ENCODE measurements at regions not wholly inside any gene's neighbourhood (a gene's known extent, or its start where the extent isn't known, plus 50 kb on each side); places are given as distances from the start of the nearest gene placed in this dataset.
"Not testable (repeated sequence)": the region's sequence is repeated elsewhere in the genome, so short reads cannot be mapped to it uniquely, and the experiment has no call there.

DNA sequence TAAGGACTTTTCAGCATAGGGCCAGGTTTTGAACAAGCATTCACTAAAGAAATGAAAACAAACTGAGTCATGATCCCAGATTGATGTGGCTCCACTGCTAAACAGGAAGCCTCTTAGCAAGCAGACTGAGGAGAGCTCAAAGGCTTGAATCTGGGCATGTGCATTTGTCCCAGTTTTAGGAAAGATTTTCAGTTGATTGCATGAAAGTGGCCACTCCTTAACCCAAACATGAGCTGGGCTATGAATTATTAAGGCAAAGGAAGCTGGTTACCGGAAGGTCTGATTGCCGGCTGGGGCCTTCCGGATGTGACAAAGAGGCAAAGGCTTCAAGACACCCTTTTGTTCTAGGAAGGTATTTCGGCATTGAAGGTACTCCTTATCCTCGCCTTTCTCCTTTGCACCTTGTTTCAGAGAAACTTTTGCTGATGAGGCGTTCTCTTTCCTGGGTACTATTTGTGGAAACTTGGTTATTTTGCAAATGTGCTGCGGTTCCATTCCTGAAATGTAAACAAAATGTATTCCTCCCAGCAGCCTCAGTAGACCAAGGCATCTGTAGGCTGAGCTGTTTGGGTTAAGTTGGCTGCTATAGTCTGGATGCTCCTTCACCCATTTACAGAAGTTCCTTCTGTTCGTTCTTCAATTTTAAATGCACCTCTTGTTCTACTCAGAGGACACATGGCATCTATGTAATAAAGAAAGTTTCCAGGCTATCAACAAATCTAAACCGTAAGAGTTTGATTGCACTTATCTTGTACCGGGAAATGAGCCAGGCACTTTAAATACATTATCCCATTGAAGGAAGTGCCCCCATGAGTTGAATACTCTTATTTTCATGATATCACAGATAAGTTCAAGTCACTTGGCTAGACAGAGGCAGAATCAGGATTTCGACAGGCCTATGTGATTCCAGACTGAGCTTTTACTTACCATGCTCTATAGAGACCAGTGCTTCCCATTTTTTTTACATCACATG, 115.6 kb upstream of the METAP2 start:
- Mint-ChIP-seq H3K9me3 (no peaks in the 10 kb centered on the region), H3K27ac (no peak overlapping the region), H3K36me3 (no peaks in the 10 kb centered on the region)

DNA sequence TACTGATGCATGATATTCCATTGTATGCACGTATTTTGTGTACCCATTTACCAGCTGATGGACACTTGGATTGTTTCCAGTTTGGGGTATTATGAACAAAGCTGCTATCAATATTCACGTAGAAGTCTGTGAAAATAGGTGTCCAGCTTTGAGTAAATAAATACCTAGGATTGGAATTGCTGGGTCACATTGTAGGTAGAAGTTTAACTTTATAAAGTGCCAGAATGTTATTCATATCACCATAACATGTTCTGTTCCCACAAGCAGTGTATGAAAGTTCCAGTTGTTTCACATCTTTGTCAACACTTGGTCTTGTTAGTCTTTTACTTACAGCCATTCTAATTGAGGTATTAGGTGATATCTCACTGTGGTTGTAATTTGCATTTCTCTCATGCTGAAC, 108.0 kb upstream of the METAP2 start:
- no peak overlapping the region for H3K27ac Mint-ChIP-seq
- H3K4me1 Mint-ChIP-seq = no peaks in the 10 kb centered on the region
- H3K36me3 Mint-ChIP-seq = no peaks in the 10 kb centered on the region
- no peak overlapping the region for H3K4me3 Mint-ChIP-seq
- DNase-seq = no peak
- H3K27me3 Mint-ChIP-seq = no peaks in the 10 kb centered on the region
- no peaks in the 10 kb centered on the region for H3K9me3 Mint-ChIP-seq

More for the DNA sequence above, 115.6 kb upstream of the METAP2 start:
- Mint-ChIP-seq H3K4me3 (no peak overlapping the region), H3K4me1 (no peaks in the 10 kb centered on the region), H3K27me3 (no peaks in the 10 kb centered on the region)
- DNase-seq = no peak

DNA sequence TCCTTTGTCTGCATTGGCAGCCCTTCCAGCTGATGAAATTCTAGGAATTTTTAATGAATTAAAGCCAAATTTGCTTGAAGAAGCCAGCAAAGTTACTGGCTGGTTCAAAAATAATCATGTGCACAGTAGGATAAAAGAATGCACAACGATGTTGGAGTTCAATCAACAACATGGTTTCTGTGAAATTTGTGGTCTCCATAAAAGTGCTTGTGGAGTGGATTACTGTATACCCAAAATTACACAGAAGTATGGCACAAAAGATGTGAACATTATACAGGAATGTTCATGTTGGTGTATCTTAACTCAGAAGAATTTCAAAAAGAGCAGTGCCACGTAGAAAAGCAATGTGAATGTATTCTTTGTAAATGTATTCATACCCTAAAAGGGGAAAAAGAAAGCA, 105.0 kb upstream of the METAP2 start:
- no peaks in the 10 kb centered on the region for H3K4me1 Mint-ChIP-seq
- no peak overlapping the region for H3K27ac Mint-ChIP-seq
- no peak for DNase-seq
- H3K36me3 Mint-ChIP-seq = no peaks in the 10 kb centered on the region
- no peaks in the 10 kb centered on the region for H3K27me3 Mint-ChIP-seq
- H3K9me3 Mint-ChIP-seq = no peaks in the 10 kb centered on the region
- H3K4me3 Mint-ChIP-seq = no peak overlapping the region

DNA sequence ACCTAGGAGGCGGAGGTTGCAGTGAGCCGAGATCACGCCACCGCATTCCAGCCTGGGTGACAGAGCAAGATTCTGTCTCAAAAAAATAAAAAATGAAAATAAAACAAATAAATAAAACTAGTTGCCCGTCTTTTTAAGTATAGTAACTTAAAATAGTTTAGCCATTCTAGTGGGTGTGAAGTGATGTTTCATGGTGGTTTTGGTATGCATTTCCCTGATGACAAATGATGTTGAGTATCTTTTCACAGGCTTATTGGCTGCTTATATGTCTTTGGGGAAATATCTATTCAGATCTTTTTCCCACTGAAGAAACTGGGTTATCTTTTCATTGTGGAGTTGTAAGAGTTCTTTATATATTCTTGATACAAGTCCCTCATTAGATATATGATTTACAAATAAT, 102.4 kb upstream of the METAP2 start:
- Mint-ChIP-seq H3K36me3 (no peaks in the 10 kb centered on the region), H3K9me3 (no peaks in the 10 kb centered on the region), H3K4me3 (no peak overlapping the region), H3K27ac (no peak overlapping the region), H3K4me1 (no peaks in the 10 kb centered on the region), H3K27me3 (no peaks in the 10 kb centered on the region)
- no peak for DNase-seq

DNA sequence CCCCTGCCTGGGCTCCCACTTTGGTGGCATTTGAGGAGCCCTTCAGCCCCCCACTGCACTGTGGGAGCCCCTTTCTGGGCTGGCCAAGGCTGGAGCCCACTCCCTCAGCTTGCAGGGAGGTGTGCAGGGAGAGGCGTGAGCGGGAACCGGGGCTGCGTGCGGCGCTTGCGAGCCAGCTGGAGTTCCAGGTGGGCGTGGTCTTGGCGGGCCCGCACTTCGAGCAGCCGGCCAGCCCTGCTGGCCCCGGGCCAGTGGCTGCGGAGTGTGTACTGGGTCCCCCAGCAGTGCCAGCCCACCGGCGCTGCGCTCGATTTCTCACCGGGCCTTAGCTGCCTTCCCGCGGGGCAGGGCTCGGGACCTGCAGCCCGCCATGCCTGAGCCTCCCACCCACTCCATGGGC, 94.5 kb upstream of the METAP2 start:
- H3K27me3 Mint-ChIP-seq, DNase-seq: not testable (repeated sequence)

DNA sequence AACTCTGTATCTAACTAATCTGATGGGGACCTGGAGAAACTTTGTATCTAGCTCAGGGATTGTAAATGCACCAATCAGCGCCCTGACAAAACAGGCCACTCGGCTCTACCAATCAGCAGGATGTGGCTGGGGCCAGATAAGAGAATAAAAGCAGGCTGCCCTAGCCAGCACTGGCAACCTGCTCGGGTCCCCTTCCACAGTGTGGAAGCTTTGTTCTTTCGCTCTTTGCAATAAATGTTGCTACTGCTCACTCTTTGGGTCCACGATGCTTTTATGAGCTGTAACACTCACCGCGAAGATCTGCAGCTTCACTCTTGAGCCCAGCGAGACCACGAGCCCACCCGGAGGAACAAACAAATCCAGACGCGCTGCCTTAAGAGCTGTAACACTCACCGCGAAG, 93.6 kb upstream of the METAP2 start:
- not testable (repeated sequence) for H3K4me1 Mint-ChIP-seq, H3K36me3 Mint-ChIP-seq, H3K4me3 Mint-ChIP-seq, H3K9me3 Mint-ChIP-seq, H3K27me3 Mint-ChIP-seq, DNase-seq, H3K27ac Mint-ChIP-seq

More for the DNA sequence above, 94.5 kb upstream of the METAP2 start:
- H3K27ac Mint-ChIP-seq, H3K4me1 Mint-ChIP-seq, H3K36me3 Mint-ChIP-seq, H3K9me3 Mint-ChIP-seq, H3K4me3 Mint-ChIP-seq: not testable (repeated sequence)

DNA sequence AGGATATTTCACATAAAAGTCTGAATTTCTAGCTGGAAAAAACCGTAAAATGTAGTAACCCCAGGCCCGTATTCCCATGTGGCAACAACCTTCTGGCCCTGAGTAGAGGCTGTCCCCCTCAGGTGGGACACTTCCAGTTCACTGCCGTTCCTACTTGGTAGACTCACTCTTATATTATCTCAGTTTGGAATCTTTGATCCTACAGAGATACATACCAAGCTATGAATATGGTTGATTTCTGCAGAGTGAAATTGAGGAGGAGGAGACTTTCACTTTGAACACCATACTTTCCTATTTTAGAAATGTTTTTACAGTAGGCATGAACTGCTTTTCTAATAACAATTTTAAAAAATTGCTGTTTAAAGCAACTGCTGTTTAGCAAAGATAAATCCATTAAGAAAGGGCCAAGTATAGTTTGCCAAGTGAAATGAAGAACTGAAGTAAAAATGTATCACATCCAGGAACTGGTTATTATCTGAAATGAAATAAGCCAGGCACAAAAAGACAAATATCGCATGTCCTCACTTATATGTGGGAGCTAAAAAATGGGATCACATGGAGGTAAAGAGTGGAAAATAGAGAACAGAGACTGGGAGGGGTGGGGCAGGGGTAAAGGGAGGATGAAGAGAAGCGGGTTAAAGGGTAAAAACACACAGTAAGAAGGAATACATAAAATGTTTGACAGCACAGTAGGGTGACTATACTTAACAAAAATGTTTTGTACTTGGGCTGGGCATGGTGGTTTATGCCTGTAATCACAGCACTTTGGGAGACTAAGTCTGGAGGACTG, 92.8 kb upstream of the METAP2 start:
- Mint-ChIP-seq H3K27me3 (no peaks in the 10 kb centered on the region), H3K9me3 (no peaks in the 10 kb centered on the region), H3K4me1 (no peaks in the 10 kb centered on the region), H3K27ac (no peak overlapping the region), H3K4me3 (no peak overlapping the region), H3K36me3 (no peaks in the 10 kb centered on the region)
- DNase-seq = no peak

DNA sequence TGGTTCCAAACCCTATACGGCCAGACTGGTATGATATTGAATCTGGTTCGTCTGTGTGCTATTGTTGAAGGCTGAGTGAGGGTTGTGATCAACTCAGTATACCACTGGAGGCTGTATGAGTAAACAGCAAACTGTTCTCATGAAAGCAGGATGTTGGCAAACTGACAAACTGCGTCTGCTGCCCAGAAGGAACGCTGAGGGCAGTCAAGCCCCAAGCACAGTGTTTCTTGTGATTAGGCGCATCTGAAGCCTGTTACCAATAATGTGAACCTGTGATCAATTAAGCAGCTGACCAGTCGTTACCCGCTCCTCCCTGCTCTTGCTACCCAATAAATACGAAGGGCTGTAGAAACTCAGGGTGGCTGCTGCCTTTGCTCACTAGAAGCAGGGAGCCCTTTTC, 90.0 kb upstream of the METAP2 start:
- not testable (repeated sequence) for H3K36me3 Mint-ChIP-seq, H3K27me3 Mint-ChIP-seq, H3K9me3 Mint-ChIP-seq, DNase-seq, H3K4me1 Mint-ChIP-seq, H3K4me3 Mint-ChIP-seq, H3K27ac Mint-ChIP-seq

DNA sequence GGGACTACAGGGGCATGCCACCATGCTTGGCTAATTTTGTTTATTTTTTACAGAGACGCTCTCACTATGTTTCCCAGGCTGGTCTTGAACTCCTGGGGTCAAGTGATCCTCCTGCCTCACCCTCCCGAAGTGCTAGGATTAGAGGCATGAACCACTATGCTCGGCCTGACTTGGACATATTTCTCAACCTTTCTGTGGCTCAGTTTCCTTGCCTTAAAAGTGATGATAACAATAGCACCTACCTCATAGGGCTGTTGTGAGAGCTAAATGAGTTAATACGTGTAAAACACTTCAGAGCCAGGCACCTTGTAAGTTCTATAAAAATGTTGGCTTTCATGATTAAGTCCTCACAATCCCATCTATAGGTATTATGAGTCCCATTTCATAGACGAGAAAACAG, 89.2 kb upstream of the METAP2 start:
- no peak for DNase-seq
- Mint-ChIP-seq H3K27me3 (no peaks in the 10 kb centered on the region), H3K9me3 (no peaks in the 10 kb centered on the region), H3K36me3 (no peaks in the 10 kb centered on the region), H3K4me1 (no peaks in the 10 kb centered on the region), H3K4me3 (no peak overlapping the region), H3K27ac (no peak overlapping the region)

DNA sequence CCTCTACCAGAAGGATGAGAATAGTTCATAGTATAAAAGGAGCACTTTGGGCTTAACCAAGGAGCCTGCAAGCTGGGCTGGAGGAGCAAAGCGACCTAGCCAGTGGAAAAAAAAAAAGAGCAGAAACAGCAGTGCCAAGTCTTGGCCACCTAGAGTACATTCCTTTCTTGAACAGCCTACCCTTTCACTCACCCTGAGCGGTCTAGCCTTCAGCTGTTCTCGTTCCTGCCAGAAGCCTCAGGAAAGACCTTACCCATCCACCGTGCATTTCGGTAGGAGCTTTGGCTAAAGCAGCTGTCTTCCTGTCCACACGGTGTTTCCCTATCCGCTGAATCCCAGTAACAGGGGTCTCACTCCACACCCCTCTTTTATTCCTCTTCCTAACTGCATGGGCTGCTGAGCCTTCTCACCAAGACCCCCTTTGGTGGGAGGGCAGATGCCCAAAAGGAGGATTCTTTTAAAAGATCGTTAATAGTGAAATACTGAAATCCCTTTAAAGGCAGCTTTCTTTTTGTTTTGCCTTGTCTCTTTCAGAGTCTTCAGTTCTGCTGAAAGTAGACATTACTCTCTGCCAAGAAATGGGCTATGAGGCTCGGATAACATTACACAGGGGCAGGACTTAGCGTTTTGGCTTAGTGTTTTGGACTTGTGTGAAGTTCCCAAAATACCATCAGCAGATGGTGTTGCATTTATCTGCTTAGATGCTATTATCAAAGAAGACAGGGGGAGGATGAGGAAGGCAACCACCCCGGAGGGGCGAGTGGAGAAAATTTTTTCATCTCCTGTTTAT, 88.5 kb upstream of the METAP2 start:
- DNase-seq = no peak
- H3K4me1 Mint-ChIP-seq = no peaks in the 10 kb centered on the region
- no peak overlapping the region for H3K27ac Mint-ChIP-seq
- no peaks in the 10 kb centered on the region for H3K36me3 Mint-ChIP-seq
- no peaks in the 10 kb centered on the region for H3K9me3 Mint-ChIP-seq
- H3K4me3 Mint-ChIP-seq = no peak overlapping the region
- no peaks in the 10 kb centered on the region for H3K27me3 Mint-ChIP-seq

DNA sequence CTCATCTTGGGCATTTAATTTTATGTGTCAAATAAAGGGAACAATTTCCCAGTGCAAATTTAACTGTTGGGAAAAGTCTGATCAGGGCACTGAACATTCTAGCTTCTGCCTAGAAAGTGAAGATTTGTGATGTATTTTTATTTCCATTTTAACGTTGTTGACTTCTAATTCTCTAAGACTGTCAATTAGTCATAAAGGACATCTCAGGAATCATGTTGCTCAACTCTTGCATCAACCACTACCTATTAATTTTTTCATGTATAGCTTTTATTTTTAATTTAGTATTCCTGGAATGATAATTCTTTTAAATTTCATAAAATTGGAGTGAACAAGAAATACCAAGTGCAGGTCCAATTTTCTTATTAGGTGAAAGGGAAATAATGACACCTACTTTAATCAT, 87.9 kb upstream of the METAP2 start:
- Mint-ChIP-seq H3K9me3 (no peaks in the 10 kb centered on the region), H3K4me1 (no peaks in the 10 kb centered on the region), H3K36me3 (no peaks in the 10 kb centered on the region), H3K27me3 (no peaks in the 10 kb centered on the region), H3K27ac (no peak overlapping the region), H3K4me3 (no peak overlapping the region)
- no peak for DNase-seq

DNA sequence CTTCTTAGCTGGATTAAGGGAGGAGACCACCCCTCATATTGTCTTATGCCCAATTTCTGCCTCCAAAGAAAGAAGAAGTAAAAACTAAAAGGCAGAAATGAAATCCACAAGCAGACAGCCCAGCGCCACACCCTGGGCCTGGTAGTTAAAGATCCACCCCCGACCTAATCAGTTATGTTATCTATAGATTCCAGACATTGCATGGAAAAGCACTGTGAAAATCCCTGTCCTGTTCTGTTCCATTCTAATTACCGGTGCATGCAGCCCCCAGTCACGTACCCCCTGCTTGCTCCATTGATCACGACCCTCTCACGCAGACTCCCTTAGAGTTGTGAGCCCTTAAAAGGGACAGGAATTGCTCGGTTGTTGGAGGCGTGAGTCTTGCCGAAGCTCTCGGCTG, 85.7 kb upstream of the METAP2 start:
- H3K36me3 Mint-ChIP-seq, H3K4me3 Mint-ChIP-seq, H3K27me3 Mint-ChIP-seq, DNase-seq, H3K4me1 Mint-ChIP-seq, H3K27ac Mint-ChIP-seq, H3K9me3 Mint-ChIP-seq: not testable (repeated sequence)

DNA sequence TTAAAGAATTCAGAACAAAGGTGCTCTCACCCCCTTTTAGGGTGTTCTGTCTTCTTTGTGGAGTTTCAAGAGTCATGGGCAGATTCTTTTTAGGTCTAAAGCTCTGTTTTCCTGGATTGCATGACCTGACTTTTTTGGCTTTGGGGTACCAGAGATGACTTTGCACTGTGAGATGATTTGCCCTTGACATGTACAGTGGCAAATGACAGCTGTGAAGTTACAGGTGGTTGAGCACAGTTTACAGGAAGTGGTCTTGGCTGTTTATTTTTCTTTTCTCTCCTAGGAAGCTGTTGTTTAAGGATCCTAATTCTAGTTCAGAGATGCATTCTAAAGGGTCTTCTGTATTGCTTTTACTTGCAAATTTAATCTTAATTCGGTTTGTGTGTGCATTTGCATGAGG, 83.8 kb upstream of the METAP2 start:
- DNase-seq = no peak
- no peak overlapping the region for H3K4me3 Mint-ChIP-seq
- H3K4me1 Mint-ChIP-seq = no peaks in the 10 kb centered on the region
- no peak overlapping the region for H3K27ac Mint-ChIP-seq
- peaks cover 4% of the 10 kb centered on the region for H3K36me3 Mint-ChIP-seq
- peaks cover 4% of the 10 kb centered on the region for H3K27me3 Mint-ChIP-seq
- H3K9me3 Mint-ChIP-seq = peaks cover 8% of the 10 kb centered on the region

DNA sequence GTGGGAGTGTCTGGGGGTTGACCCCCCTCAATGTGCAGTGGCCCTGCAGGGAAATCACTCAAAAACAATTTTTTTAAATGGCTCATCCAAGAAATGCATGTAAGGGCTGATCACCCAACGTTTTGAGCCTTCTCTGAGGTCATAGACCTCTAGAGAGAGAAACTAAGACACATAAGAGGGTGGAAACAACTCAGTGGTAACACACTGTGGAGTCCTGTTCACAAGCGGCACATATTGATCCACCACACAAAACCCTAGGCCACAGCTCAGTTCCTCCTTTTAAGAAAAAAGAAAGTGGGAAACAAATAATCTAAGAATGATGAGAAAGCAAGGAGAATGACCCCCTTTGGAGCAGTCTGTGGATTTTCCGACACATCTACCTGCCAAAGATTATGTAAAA, 83.0 kb upstream of the METAP2 start:
- H3K4me3 Mint-ChIP-seq = no peak overlapping the region
- peaks cover 8% of the 10 kb centered on the region for H3K9me3 Mint-ChIP-seq
- peaks cover 4% of the 10 kb centered on the region for H3K36me3 Mint-ChIP-seq
- no peak for DNase-seq
- H3K27me3 Mint-ChIP-seq = peaks cover 4% of the 10 kb centered on the region
- no peaks in the 10 kb centered on the region for H3K4me1 Mint-ChIP-seq
- H3K27ac Mint-ChIP-seq = no peak overlapping the region

DNA sequence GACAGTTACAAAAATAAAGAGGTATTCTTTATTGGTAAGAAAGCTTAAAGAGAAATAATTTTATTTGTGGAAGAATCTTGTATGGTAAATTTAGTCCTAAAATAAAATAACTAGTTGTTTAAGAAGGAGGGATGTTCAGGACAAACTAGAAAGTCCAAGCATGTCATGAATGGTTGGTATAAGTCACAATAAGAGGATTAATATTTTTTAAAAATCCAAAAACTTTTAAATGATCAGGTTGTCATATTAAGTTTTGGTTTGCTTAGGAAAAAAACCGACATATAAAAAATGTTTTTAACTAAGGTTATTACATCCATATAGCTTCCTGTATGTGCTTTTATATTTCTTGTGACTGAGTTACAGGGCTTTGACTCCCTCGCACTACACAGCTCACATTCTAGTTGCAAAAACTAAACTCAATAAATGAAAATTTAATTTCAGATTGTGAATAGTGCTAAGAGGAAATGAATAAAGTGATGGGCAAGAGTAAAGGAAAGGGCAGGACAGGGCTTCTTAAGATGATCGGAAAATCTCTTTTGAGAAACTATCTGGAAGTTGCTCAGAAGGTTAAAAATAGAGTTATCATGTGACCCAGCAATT, 80.7 kb upstream of the METAP2 start:
- H3K36me3 Mint-ChIP-seq = peaks cover 4% of the 10 kb centered on the region
- H3K27ac Mint-ChIP-seq = no peak overlapping the region
- H3K9me3 Mint-ChIP-seq = peaks cover 8% of the 10 kb centered on the region
- no peak for DNase-seq
- no peak overlapping the region for H3K4me3 Mint-ChIP-seq
- H3K27me3 Mint-ChIP-seq = peaks cover 13% of the 10 kb centered on the region
- H3K4me1 Mint-ChIP-seq = peaks cover 7% of the 10 kb centered on the region

All from activated naive CD8-positive, alpha-beta T cell treated with anti-CD3 and anti-CD28 coated beads for 36 hours (primary cell).